ENCODE measurements at regions not wholly inside any gene's neighbourhood (a gene's known extent, or its start where the extent isn't known, plus 50 kb on each side); places are given as distances from the start of the nearest gene placed in this dataset.
"Not testable (repeated sequence)": the region's sequence is repeated elsewhere in the genome, so short reads cannot be mapped to it uniquely, and the experiment has no call there.

DNA sequence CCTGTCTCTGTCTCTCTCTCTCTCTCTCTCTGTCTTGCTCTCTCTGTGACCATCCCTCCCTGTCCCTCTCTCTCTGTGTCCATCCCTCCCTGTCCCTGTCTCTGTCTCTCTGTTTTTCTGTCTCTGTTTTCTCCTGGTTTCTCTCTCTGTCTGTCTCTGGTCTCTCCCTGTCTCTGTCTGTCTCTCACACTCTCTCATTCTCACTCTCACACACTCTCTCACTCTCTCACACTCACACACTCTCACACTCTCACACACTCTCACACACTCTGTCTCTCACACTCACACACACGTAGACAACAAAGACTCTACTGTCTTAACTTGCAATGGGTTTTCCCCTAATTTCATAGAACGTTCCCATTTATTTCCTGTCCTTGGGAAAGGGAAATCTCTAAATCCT lies 299.5 kb downstream of the FOXL1 start:
- no peak for DNase-seq (ENCODE audit: extremely low read depth, low read depth)

DNA sequence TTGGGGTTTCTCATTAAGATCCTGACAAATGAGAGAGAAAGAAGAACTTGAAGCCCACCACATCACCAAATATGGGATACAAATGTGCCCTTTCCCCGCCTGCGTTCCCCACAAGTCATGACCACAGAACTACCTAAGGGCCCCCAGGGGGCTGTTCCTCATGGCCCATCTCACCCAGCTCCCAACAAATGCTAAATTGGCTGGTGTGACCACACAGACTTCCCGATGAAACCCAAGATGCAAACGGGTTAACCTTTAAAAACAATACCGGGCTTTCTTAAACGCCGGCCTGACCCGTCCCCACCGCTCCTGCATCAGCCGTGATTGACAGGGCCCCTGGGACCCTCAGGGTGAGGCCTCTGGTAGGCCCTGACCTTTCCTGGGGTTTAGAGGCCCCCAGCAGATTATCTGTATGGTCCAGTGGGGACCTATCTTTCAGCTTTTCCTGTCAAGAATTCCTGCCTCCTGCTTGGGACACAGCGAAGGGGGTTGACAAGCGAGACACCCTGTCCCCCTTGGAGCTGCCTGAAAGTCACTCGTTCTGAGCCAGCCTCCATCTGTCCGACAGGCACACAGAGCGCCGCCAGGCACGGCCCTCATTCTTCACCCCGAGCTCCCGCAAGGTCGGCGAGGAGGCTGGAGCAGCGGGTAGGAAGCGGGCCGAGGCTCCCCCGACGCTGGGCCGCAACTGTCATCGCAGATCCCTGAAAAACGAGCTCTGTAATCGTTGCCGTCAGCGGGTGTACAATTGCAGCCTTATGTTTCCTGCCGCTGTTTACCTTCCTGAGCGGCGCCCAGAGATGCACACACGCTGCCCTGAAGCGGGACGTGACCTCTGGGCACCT lies 300.1 kb downstream of the FOXL1 start:
- DNase-seq (ENCODE audit: extremely low read depth, low read depth): no peak

DNA sequence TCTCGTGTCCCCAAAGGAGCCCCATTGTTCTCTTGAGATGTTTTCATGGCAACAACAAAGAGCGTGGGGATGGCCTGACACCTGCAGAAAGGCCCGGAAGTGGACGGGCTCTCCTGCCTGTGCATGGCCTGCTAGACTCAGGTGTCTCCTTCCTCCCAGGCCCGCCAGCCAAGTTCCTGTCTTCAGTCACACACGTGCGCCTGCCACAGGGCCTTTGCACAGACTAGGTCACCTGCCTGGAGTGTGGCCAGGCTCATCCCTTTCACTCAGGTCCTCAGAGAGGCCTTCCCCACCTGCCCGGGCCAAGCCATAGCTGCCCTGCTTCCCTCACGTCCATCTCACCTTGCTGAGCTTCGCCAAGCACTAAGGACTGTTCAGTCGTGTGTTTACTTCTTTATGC lies 300.9 kb downstream of the FOXL1 start:
- no peak for DNase-seq (ENCODE audit: extremely low read depth, low read depth)

DNA sequence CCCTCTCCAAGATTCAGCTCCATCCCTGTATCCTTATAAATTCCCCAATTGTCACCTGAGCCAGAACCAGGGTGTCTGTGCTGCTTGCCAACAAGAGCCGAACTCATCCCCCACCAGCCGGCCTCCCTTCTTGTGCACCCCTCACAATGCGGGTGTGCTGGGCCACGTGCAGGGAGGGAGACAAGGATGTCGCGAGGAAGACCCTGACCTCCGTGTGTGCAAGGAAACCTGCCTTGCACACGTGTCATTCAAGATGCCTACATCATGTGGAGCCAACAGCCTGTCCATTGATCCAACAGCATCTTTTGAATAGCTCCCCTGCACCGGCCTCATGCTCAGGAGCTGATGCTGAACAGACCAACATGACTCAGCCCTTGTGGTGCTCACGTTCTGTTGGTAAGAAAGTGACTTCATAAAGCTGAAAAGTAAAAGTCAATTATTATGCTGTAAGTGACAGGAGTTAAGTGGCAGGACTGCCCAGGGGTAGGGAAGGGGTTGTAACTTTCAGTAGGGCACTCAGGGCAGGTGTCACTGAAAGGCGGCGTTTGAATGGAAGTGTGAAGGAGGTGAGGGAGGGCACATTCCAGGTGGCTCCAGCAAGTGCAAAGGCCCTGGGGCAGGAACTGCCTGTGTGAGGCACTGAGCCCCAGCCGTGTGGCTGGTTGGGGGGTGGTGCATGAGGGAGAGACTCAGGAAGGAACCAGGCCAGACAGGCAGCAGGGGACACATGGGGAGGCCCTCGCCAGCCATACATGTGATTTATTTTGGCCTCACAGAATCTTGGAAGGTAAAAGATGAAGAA lies 302.2 kb downstream of the FOXL1 start:
- DNase-seq (ENCODE audit: extremely low read depth, low read depth): no peak

DNA sequence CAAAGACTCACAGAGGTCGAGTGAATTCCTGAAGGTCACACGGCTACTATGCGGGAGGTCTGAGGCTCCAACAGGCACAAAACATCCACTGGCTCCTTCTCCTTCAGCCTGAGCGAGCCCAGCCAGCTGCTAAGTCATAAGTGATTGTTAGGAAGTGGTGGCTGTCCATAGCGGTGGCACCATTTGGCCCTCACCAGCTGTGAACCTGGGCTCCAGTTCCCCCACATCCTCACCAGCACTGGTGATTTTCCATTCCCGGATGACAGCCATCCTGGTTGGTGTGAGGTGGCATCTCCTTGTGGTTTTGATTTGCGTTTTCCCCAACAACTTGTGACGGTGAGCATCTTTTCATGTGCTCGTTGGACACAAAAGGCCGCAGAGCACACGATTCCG lies 302.8 kb downstream of the FOXL1 start:
- no peak for DNase-seq (ENCODE audit: extremely low read depth, low read depth)

DNA sequence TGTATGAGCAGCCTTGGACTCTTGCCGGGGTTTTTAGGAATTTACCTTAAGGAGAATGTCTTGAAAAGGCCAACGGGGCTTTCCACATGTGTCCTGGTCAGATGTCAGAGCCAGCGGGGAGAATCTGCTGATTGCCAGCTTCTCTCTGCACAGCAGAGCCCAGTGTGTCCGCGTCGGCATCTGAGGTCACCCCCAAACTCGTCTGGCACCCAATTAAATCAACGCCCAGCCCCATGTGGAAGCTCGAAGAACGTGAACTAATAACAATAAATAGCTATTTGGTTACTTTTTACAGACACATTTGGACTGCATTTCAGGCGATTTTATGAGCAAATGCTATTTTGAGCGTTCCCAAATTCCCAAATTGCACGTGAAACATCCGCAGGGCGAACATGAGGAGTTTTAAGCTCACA lies 303.5 kb downstream of the FOXL1 start:
- no peak for DNase-seq (ENCODE audit: extremely low read depth, low read depth)

DNA sequence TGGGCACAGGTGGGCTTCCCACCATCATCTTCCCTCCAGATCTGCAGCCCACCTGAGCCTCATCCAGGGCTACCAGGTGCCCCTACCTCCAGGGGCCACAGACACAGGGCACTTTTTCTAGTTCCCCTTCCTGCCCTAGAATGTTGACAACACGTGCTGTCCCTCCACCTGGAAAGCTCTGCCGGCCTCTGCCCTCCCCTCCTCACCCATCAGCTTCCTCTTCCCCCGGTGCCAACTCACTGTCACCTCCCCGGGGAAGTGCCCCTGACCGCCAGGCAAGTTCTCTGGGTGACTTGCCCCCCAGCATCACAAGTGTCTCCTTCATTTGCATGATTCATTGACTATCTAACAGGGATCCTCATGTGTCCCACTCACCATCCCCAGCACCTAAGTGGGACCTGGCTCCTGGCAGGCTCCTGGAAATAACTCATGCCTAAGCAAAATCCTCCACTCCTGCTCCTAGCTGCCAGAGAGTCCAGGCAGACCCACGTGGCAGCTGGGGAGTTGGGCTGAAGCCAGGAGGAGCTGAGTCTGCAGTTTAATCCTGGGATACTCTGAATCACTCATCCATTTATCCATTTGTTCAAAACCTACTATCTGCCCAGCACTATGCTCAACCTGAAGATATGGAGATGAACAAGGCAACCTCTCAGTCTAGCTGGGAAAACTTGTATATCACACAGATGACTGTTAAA lies 304.4 kb downstream of the FOXL1 start:
- DNase-seq (ENCODE audit: extremely low read depth, low read depth): no peak

DNA sequence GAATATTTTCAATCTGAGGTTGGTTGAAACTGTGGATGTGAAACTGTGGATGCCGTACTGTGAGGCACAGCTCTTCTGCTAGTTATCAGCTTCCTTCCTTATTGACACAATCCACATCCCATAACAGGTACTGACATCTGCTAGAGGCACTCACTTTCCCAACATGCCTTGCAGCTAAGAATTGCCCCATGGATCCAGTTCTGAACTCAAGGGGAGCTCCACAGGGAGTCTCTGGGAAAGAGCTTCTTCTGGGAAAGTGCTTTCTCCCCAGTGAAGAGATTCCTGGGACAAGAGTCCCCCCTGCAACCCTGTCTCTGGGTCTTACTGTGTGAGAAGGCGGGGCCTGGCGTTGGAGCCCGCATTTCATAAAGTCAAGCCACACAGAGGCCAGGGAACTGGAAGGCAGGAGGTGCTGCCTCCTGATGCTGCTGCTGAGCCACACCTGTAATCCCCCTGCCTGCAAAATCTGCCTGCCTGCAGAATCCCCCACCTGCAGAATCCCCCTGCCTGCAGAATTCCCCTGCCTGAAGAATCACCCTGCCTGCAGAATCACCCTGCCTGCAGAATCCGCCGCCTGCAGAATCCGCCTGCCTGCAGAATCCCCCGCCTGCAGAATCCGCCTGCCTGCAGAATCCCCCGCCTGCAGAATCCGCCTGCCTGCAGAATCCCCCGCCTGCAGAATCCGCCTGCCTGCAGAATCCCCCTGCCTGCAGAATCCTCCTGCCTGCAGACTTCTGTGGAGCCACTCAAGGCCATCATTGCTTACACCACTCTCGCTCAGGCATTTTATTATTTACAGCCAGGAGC lies 305.4 kb downstream of the FOXL1 start:
- no peak for DNase-seq (ENCODE audit: extremely low read depth, low read depth)

DNA sequence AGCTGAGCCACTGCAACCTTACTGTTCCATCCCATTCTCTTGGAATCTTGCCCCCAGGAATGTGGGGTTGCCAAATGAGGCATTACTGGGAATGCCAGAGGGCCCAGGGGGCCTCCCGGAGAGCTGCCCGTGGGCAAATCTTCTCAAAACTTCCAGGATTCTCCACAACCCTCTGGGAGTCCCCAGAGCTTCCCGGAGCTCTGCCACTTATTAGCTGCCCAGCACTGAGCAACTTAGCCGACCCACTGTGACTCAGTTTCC lies 306.0 kb downstream of the FOXL1 start:
- DNase-seq (ENCODE audit: extremely low read depth, low read depth): no peak

DNA sequence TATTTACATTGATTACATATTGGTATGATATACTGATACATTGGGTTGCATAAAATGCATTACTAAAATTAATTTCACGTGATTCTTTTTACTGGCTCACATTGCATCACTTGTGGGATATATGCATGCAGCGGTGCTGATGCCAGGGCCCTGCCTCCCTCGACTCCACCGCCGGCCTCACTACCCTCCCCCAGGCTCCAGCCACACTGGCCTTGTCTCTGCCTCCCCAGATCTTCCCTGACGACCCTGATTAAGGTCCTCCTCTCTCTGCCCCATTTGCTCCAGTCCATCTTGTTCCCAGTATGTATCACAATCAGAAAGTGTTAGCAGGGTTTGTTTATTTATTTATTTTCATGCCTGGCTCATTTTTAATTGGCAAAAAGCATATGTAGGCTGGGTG lies 306.8 kb downstream of the FOXL1 start:
- no peak for DNase-seq (ENCODE audit: extremely low read depth, low read depth)

DNA sequence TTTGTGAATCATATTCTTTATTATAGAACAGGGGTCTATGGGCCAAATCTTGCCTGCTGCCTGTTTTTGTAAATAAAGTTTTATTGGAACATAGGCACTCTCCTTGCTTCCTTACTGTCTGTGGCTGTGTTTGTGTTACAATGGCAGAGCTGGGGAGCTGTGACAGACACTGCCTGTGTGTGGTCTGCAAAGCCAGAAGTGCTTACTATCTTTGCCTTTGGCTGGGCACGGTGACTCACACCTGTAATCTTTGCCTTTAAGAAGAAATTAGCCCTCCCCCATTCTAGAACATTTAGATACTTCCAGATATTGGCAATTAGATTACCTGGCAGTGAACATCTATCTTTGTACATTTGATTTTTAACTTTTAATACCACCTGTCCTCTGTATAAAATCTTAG lies 308.3 kb downstream of the FOXL1 start:
- DNase-seq (ENCODE audit: extremely low read depth, low read depth): no peak

DNA sequence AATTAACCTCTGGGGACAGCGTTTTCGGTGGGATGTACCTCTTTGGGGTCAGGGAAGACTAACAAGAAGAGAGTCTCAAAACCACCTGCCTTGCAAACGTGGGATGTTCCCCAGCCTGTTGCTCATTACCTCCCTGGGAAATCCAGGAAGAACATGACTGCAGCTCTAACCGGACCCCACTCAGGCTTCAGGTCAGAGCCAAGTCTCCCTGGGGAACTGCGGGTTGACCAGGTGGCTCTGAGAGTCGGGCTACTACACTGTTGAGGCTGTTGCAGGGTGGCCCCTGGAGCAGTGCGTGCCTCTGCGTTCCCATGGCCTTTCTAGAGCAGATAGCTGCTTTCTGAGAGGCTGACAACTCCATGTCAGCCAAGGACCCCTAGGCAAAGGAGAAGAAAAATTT lies 309.1 kb downstream of the FOXL1 start:
- DNase-seq (ENCODE audit: extremely low read depth, low read depth): no peak

DNA sequence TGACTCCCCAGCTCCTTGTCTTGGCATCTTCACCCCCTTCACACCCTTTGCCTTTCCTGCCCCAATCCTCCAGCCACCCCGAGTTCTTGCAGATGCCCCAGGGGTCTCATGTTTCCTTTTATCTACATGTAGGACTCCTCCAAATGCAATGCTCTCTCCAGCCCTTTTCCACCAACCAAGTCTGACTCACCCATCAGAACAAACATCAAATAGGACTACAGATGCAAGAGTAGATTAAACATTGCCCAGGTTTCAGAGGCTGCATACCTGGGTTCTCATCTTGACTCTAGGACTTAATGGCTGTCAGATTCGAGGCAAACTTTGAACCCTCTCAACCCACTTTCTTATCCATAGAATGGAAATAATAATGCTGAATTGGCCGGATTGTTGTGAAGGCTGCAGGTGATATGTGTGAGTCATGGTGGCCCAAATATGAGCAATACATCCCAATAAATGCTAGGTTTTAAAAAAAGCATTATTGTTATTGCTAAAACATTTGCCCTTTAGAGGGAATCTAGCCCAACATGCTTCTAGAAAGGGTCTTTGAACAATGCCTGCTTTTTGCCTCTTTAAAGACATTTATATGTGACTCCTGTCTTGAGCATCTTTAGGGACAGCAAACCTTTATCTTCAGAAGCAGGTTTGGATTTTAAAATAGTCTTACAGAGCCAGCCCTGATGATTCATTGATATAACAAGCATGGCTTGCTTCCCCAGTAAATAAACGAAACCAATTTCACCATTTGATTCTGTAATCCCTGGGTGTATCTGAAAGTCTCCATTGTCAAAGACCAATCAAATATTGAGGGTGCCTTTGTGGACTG lies 310.1 kb downstream of the FOXL1 start:
- no peak for DNase-seq (ENCODE audit: extremely low read depth, low read depth)

DNA sequence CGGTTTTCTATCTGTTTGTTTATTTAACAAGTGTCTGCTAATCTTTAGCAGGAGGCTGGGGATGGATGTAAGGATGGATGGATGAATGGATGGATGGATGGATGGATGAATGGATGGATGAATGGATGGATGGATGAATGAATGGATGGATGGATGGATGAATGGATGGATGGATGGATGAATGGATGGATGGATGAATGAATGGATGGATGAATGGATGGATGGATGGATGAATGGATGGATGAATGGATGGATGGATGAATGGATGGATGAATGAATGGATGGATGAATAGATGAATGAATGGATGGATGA lies 310.7 kb downstream of the FOXL1 start:
- not testable (repeated sequence) for DNase-seq (ENCODE audit: extremely low read depth, low read depth)

DNA sequence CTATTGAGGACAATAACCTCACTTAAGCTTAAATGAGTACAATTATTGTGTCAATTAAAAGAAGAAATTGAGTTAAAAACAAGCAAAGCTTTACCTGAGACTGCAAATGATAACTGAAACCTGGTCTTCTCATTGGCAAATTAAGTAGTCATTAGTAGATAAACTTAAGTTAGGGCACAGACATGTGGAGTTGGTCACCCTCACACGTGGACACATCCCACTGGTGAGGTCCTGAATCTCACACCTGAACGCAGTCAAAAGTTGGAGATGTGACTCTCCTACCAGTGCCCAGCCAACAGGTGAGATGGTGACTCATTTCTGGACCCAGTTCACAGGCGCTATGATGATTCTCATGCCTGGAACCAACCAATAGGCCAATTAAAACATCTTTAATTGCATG lies 311.6 kb downstream of the FOXL1 start:
- no peak for DNase-seq (ENCODE audit: extremely low read depth, low read depth)

DNA sequence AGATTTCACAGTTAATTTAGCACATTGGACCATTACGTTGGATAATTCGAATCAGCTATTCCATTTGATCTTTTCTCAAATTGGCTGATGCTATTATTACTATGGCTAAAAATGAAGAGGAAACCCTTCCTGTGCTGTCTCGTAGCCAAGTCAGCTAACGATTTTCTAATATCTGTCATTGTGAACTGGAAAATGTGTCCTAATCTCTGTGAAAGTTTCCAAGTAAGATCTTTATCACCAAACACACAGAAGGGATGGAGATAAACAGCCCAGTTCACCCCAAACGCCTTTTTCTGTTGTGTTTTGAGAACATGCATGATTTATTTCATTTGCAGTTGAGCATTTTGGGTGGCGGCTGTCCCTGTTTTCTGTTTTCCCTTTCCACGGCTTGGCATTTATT lies 312.8 kb downstream of the FOXL1 start:
- DNase-seq (ENCODE audit: extremely low read depth, low read depth): no peak

DNA sequence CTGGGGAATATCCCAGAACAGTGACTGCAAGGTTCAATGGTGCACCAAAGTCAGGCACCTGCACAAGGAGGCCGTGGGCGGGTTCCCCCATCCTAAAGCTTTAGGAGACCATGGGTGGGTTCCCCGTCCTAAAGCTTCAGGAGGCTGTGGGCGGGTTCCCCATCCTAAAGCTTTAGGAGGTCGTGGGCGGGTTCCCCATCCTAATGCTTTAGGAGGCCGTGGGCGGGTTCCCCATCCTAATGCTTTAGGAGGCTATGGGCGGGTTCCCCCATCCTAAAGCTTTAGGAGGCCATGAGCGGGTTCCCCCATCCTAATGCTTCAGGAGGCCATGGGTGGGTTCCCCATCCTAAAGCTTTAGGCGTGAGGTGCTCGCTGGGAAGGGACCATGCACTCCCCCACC lies 313.3 kb downstream of the FOXL1 start:
- no peak for DNase-seq (ENCODE audit: extremely low read depth, low read depth)

DNA sequence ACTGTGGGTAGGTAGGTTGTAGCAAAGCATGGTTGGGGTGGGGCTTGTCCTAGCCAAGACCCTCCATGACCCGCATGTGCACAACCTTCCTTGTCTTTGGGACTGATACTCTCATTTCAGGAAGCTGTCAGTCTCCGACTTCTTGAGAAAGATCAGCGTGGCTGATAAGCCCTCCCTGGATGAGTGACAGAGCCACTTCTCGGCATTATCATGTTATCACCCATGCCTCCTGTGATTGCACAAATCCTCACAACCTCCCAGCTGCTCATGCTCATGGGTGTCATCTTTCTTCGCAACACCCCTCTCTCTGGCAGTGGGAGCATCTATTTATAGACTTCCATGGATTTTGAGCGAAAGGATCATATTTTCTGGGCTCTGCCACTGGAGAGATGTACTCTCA lies 314.2 kb downstream of the FOXL1 start:
- DNase-seq (ENCODE audit: extremely low read depth, low read depth): no peak

DNA sequence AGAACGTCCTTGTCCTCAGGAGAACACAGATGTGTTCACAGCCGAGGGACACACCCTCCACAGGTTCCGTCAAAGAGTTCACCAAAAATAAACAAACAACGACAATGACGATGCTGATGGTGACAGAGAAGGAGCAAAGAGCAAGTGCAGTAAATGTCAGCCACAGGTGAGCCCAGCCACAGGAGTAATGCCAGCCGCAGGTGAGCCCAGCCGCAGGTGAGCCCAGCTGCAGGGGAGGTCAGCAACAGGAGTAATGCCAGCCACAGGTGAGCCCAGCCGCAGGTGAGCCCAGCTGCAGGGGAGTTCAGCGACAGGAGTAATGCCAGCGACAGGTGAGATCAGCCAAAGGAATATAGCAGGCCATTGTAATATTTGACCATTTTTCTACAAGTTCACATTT lies 315.2 kb downstream of the FOXL1 start:
- no peak for DNase-seq (ENCODE audit: extremely low read depth, low read depth)

DNA sequence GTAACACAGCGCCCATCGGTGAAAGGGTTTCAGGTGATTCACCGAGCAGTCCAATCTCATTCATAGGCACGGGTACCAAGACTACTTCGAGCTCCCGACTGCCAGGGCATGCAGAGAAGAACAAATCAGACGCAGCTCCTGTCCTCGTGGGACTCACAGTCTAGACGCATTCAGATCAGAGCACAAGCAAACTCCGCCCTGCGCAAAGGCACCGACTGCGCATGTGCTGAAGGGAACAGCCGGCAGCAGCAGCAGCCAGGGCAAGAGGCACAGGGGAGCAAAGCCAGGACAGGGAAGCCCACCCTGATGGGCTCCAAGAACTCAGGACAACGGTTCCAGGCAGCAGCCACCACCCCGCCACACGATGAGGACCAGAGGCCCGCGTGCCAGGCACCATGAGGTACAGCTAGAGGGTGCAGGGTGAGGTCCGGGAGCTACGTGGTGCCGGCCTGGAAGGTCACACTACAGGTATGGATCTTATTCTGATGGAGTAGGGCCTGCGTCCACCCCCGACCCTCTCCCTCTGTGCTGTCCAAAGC lies 315.7 kb downstream of the FOXL1 start:
- no peak for DNase-seq (ENCODE audit: extremely low read depth, low read depth)
